ENCODE measurements at regions not wholly inside any gene's neighbourhood (a gene's known extent, or its start where the extent isn't known, plus 50 kb on each side); places are given as distances from the start of the nearest gene placed in this dataset.

- TF ChIP-seq, protein P1, sequence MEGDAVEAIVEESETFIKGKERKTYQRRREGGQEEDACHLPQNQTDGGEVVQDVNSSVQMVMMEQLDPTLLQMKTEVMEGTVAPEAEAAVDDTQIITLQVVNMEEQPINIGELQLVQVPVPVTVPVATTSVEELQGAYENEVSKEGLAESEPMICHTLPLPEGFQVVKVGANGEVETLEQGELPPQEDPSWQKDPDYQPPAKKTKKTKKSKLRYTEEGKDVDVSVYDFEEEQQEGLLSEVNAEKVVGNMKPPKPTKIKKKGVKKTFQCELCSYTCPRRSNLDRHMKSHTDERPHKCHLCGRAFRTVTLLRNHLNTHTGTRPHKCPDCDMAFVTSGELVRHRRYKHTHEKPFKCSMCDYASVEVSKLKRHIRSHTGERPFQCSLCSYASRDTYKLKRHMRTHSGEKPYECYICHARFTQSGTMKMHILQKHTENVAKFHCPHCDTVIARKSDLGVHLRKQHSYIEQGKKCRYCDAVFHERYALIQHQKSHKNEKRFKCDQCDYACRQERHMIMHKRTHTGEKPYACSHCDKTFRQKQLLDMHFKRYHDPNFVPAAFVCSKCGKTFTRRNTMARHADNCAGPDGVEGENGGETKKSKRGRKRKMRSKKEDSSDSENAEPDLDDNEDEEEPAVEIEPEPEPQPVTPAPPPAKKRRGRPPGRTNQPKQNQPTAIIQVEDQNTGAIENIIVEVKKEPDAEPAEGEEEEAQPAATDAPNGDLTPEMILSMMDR (conservative IDR thresholded peaks at IDR 0.05 in 1 of 2, IDR thresholded peaks at IDR 0.05 in 1 of 2; ENCODE audit: low read depth in 1 of 2, low read length in 2 of 2) = no peak
- TF ChIP-seq EZH2 (IDR thresholded peaks at IDR 0.05; ENCODE audit: low read length, missing control alignments) = no peak
These were observed 1193.9 kb downstream of the DNAJB9 start for GRCh38 chr7:109763611-109764010.

Measured in fibroblast of lung (primary cell).